CD14-positive monocyte (primary cell): ENCODE measurements at regions not wholly inside any gene's neighbourhood (a gene's known extent, or its start where the extent isn't known, plus 50 kb on each side); places are given as distances from the start of the nearest gene placed in this dataset.

Experiments
- DNase-seq, 3 donors: peaks; one replicate each; pipeline ENCODE4 v3.0.0-alpha.2; 2011 to 2022
- H2AFZ ChIP-seq: 2 replicates; pipeline ENCODE4 v1.6.0; 2012; ENCODE audit warnings: mild to moderate bottlenecking, low read depth, low read length, inconsistent platforms; ENCODE audit not compliant: insufficient read depth, poor library complexity, severe bottlenecking
- H3K27ac ChIP-seq, 2 donors: 1 replicate in 1 of 2; 2 replicates in 1 of 2; pipeline ENCODE4 v1.5.1; 2012 to 2013; ENCODE audit warnings: low read length in 2 of 2, control low read depth in 1 of 2, inconsistent platforms in 1 of 2, low read depth in 1 of 2, mild to moderate bottlenecking in 1 of 2
- H3K27me3 ChIP-seq, 2 donors: one replicate each; pipeline versions ENCODE4 v1.6.0 to v1.6.1; 2011 to 2013; ENCODE audit warnings: low read length in 2 of 2; ENCODE audit not compliant: control insufficient read depth in 2 of 2, insufficient read depth in 2 of 2
- H3K36me3 ChIP-seq, 2 donors: replicated peaks in 1 of 2; 1 replicate in 1 of 2; 2 replicates in 1 of 2; pipeline versions ENCODE4 v1.5.1 to v1.6.1; 2012 to 2013; ENCODE audit warnings: low read length in 2 of 2, control low read depth in 1 of 2, inconsistent platforms in 1 of 2, mild to moderate bottlenecking in 1 of 2; ENCODE audit not compliant: insufficient read depth in 2 of 2, control insufficient read depth in 1 of 2
- H3K4me1 ChIP-seq, 2 donors: 1 replicate in 1 of 2; 2 replicates in 1 of 2; pipeline versions ENCODE4 v1.5.1 to v1.6.1; 2012 to 2013; ENCODE audit warnings: low read length in 2 of 2, control low read depth in 1 of 2, inconsistent platforms in 1 of 2, mild to moderate bottlenecking in 1 of 2, moderate library complexity in 1 of 2; ENCODE audit not compliant: insufficient read depth in 2 of 2, control insufficient read depth in 1 of 2
- H3K4me2 ChIP-seq: replicated peaks from 2 replicates; pipeline ENCODE3; 2012; ENCODE audit warnings: low read length, moderate library complexity, mild to moderate bottlenecking; ENCODE audit not compliant: poor library complexity, severe bottlenecking; ENCODE audit errors: extremely low read depth
- H3K4me3 ChIP-seq, 3 experiments: fragments of 200-600 bp in 1 of 3; sonication (generic) in 1 of 3; replicated peaks in 1 of 3; 1 replicate in 2 of 3; 2 replicates in 1 of 3; pipeline ENCODE4 v1.5.1; 2011 to 2013; ENCODE audit warnings: low read length in 3 of 3, mild to moderate bottlenecking in 3 of 3, control low read depth in 2 of 3, low read depth in 2 of 3, inconsistent platforms in 1 of 3, moderate library complexity in 1 of 3
- H3K79me2 ChIP-seq: 2 replicates; pipeline ENCODE4 v1.6.0; 2012; ENCODE audit warnings: mild to moderate bottlenecking, control low read depth, inconsistent platforms, low read length, moderate library complexity; ENCODE audit not compliant: insufficient read depth
- H3K9ac ChIP-seq: 2 replicates; pipeline ENCODE4 v1.6.0; 2017; ENCODE audit warnings: low read length, mild to moderate bottlenecking; ENCODE audit not compliant: insufficient read depth, poor library complexity, severe bottlenecking
- H3K9me3 ChIP-seq, 2 donors: replicated peaks in 1 of 2; 1 replicate in 1 of 2; 2 replicates in 1 of 2; pipeline versions ENCODE4 v1.5.1 to v1.6.1; 2012 to 2013; ENCODE audit warnings: low read length in 2 of 2, control low read depth in 1 of 2; ENCODE audit not compliant: control insufficient read depth in 1 of 2, insufficient read depth in 1 of 2
- H4K20me1 ChIP-seq: 2 replicates; pipeline ENCODE4 v1.6.0; 2012; ENCODE audit warnings: mild to moderate bottlenecking, low read length, control low read depth, moderate library complexity; ENCODE audit not compliant: insufficient read depth
- H3K27ac Mint-ChIP-seq, 7 donors: one replicate each; pipeline ENCODE4 v1.8.0; 2020; ENCODE audit warnings: mild to moderate bottlenecking in 7 of 7, mixed read lengths in 7 of 7, moderate library complexity in 6 of 7, inconsistent platforms in 2 of 7
- H3K27me3 Mint-ChIP-seq, 3 donors: one replicate each; pipeline ENCODE4 v1.8.0; 2021 to 2022; ENCODE audit warnings: low read depth in 3 of 3, mild to moderate bottlenecking in 3 of 3, mixed read lengths in 3 of 3, moderate library complexity in 3 of 3, inconsistent platforms in 1 of 3
- H3K36me3 Mint-ChIP-seq, 2 donors: one replicate each; pipeline ENCODE4 v1.8.0; 2020; ENCODE audit warnings: mixed read lengths in 2 of 2, inconsistent platforms in 1 of 2, mild to moderate bottlenecking in 1 of 2
- H3K4me1 Mint-ChIP-seq: one replicate; pipeline ENCODE4 v1.8.0; 2020; ENCODE audit warnings: mild to moderate bottlenecking, mixed read lengths
- H3K4me3 Mint-ChIP-seq, 2 donors: one replicate each; pipeline ENCODE4 v1.8.0; 2020; ENCODE audit warnings: mild to moderate bottlenecking in 2 of 2, mixed read lengths in 2 of 2, moderate library complexity in 1 of 2
- H3K9me3 Mint-ChIP-seq, 7 donors: one replicate each; pipeline ENCODE4 v1.8.0; 2020 to 2022; ENCODE audit warnings: mixed read lengths in 7 of 7, mild to moderate bottlenecking in 6 of 7, moderate library complexity in 6 of 7, inconsistent platforms in 2 of 7
- WGBS: methylation state at CpG from one replicate; pipeline ENCODE4 v1.1.5; 2013; ENCODE audit warnings: missing lambda C conversion rate; ENCODE audit not compliant: insufficient coverage; 5-methylcytosine and 5-hydroxymethylcytosine counted together
- intact Hi-C, 2 donors: fragments of 100-400 bp; cut with micrococcal nuclease; formaldehyde crosslinking; loops; one replicate each; pipeline versions ENCODE4 v1.15.0 to v1.15.1; 2023
- TF ChIP-seq, protein P1 (sequence below): fragments of 200-600 bp; IDR thresholded peaks from one replicate; pipeline ENCODE4 v1.8.0; 2022; ENCODE audit warnings: antibody characterized with exemption, mild to moderate bottlenecking

DNA sequence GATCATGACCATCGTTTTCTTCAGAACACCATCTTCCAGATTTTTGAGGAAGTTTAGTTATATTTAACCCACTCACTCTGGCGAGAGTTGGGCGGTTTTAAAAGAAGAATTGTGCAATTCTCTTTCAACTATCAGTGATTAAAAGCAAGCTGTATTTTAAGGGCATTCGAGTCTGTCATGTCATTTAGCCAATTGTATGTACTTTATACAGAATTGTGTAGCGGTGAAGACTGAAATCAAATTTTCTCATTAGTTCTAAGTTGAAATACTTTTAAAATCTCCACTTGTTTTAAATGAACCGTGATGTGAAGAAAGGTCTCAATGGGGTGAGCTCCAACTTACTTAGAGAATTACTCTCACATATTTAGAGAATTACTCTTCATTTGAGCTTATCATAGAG is 214.6 kb upstream of the DTNA start:
- intact Hi-C loops = no loop called here
- peak in 2 of 3 donors; percentile 2 to 29 for DNase-seq
- Mint-ChIP-seq H3K36me3 (peaks cover 0 to 2% of the 10 kb centered on the region in 2 donors), H3K27ac (no peak overlapping the region), H3K9me3 (peaks cover 0 to 13% (median 5%) of the 10 kb centered on the region in 7 donors), H3K4me3 (peak overlapping the region in 1 of 2 donors; percentile 56), H3K27me3 (peaks cover 27 to 47% (median 34%) of the 10 kb centered on the region in 3 donors), H3K4me1 (peaks cover 27% of the 10 kb centered on the region)
- H3K4me1 ChIP-seq = peaks cover 12 to 22% of the 10 kb centered on the region in 2 donors
- WGBS = no CpG with 5 or more reads among the region's 6 CpGs
- TF ChIP-seq, protein P1, sequence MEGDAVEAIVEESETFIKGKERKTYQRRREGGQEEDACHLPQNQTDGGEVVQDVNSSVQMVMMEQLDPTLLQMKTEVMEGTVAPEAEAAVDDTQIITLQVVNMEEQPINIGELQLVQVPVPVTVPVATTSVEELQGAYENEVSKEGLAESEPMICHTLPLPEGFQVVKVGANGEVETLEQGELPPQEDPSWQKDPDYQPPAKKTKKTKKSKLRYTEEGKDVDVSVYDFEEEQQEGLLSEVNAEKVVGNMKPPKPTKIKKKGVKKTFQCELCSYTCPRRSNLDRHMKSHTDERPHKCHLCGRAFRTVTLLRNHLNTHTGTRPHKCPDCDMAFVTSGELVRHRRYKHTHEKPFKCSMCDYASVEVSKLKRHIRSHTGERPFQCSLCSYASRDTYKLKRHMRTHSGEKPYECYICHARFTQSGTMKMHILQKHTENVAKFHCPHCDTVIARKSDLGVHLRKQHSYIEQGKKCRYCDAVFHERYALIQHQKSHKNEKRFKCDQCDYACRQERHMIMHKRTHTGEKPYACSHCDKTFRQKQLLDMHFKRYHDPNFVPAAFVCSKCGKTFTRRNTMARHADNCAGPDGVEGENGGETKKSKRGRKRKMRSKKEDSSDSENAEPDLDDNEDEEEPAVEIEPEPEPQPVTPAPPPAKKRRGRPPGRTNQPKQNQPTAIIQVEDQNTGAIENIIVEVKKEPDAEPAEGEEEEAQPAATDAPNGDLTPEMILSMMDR = no peak
- no peak overlapping the region for H3K9ac ChIP-seq
- no peaks in the 10 kb centered on the region for H4K20me1 ChIP-seq
- H3K27me3 ChIP-seq = peaks cover 23 to 39% of the 10 kb centered on the region in 2 donors
- no peak overlapping the region for H3K27ac ChIP-seq
- H3K79me2 ChIP-seq = no peaks in the 10 kb centered on the region
- H3K4me3 ChIP-seq = peak overlapping the region in 1 of 3 experiments; percentile 15
- H3K4me2 ChIP-seq = no peak overlapping the region
- no peak overlapping the region for H2AFZ ChIP-seq
- no peaks in the 10 kb centered on the region for H3K36me3 ChIP-seq
- peaks cover 0 to 3% of the 10 kb centered on the region in 2 donors for H3K9me3 ChIP-seq

DNA sequence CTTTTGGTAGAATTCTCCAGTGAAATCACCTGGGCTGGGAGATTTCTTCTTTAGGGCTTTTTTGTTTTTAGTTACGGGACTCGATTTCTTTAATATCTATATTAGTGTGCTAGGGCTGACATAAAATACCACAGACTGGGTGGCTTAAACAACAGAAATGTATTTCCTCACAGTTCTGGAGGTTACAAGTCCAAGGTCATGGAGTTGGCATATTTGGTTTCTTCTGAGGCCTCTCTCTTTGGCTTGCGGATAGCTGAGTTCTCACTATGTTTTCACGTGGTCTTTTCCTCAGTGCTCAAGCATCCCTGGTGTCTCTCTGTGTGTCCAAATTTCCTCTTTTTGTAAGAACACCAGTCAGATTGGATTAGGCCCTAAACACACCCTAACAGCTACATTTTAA is 208.5 kb upstream of the DTNA start:
- intact Hi-C loops = no loop called here
- H3K27me3 Mint-ChIP-seq = peaks cover 2 to 8% (median 3%) of the 10 kb centered on the region in 3 donors

More for the DNA sequence above, 208.5 kb upstream of the DTNA start:
- H3K9me3 Mint-ChIP-seq = peaks cover 2 to 25% (median 10%) of the 10 kb centered on the region in 7 donors
- H3K36me3 Mint-ChIP-seq = no peaks in the 10 kb centered on the region
- H3K4me1 Mint-ChIP-seq = no peaks in the 10 kb centered on the region
- 43% methylated on average over 2 of the region's 4 CpGs for WGBS
- no peak overlapping the region for H3K4me3 Mint-ChIP-seq
- no peak overlapping the region for H3K27ac Mint-ChIP-seq
- Histone ChIP-seq H3K27ac (no peak overlapping the region), H3K36me3 (no peaks in the 10 kb centered on the region), H3K9ac (no peak overlapping the region), H2AFZ (no peak overlapping the region), H3K79me2 (no peaks in the 10 kb centered on the region), H3K4me1 (no peaks in the 10 kb centered on the region), H3K4me3 (no peak overlapping the region), H3K27me3 (no peaks in the 10 kb centered on the region), H3K9me3 (peaks cover 0 to 8% of the 10 kb centered on the region in 2 donors), H3K4me2 (no peak overlapping the region), H4K20me1 (no peaks in the 10 kb centered on the region)
- TF ChIP-seq, protein P1 = no peak
- no peak for DNase-seq
